ENCODE measurements at regions not wholly inside any gene's neighbourhood (a gene's known extent, or its start where the extent isn't known, plus 50 kb on each side); places are given as distances from the start of the nearest gene placed in this dataset.

- no peak for DNase-seq
- no peaks in the 10 kb centered on the region for H3K9me3 ChIP-seq
- no peak for TF ChIP-seq POLR2A (IDR thresholded peaks at IDR 0.05)
- H3K27ac ChIP-seq = no peak overlapping the region
- no peaks in the 10 kb centered on the region for H3K27me3 ChIP-seq
- H3K4me1 ChIP-seq = no peaks in the 10 kb centered on the region
- no peaks in the 10 kb centered on the region for H3K36me3 ChIP-seq
- intact Hi-C loops (cut with DNase I; ENCODE audit: low total_unique reads) = no loop called here
- H3K4me3 ChIP-seq = no peak overlapping the region
Observed at GRCh38 chr16:51389881-51390280, 238.8 kb upstream of the SALL1 start.

DNA sequence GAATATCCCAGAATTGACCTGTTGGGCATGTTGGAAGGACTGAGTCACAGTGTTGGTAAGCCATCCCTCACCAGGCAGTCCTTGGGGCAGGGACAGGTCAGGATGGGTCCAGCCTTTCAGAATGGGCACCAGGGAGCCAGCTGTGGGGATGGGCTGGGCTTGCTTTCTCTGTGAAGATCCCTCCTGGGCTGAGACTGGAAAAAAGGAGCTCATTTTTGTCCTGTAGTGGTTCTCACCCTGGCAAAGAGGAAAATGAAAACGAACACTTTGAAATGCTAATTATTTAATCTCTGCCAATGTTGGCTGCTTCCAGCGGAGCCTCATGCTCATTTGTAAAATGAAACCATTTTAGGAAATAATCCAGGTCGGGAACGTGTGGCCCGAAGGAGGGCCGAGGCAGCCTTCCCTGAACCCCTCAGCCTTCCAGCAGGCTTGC lies 237.5 kb upstream of the SALL1 start:
- no peak for TF ChIP-seq POLR2A (IDR thresholded peaks at IDR 0.05)
- TF ChIP-seq, protein P1, sequence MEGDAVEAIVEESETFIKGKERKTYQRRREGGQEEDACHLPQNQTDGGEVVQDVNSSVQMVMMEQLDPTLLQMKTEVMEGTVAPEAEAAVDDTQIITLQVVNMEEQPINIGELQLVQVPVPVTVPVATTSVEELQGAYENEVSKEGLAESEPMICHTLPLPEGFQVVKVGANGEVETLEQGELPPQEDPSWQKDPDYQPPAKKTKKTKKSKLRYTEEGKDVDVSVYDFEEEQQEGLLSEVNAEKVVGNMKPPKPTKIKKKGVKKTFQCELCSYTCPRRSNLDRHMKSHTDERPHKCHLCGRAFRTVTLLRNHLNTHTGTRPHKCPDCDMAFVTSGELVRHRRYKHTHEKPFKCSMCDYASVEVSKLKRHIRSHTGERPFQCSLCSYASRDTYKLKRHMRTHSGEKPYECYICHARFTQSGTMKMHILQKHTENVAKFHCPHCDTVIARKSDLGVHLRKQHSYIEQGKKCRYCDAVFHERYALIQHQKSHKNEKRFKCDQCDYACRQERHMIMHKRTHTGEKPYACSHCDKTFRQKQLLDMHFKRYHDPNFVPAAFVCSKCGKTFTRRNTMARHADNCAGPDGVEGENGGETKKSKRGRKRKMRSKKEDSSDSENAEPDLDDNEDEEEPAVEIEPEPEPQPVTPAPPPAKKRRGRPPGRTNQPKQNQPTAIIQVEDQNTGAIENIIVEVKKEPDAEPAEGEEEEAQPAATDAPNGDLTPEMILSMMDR (IDR thresholded peaks at IDR 0.05) = no peak
- Histone ChIP-seq H3K27me3 (no peaks in the 10 kb centered on the region), H3K9me3 (no peaks in the 10 kb centered on the region), H3K4me1 (no peaks in the 10 kb centered on the region), H3K27ac (no peak overlapping the region), H3K4me3 (no peak overlapping the region), H3K36me3 (no peaks in the 10 kb centered on the region)
- no peak for DNase-seq
- intact Hi-C loops (cut with DNase I; ENCODE audit: low total_unique reads) = no loop called here

DNA sequence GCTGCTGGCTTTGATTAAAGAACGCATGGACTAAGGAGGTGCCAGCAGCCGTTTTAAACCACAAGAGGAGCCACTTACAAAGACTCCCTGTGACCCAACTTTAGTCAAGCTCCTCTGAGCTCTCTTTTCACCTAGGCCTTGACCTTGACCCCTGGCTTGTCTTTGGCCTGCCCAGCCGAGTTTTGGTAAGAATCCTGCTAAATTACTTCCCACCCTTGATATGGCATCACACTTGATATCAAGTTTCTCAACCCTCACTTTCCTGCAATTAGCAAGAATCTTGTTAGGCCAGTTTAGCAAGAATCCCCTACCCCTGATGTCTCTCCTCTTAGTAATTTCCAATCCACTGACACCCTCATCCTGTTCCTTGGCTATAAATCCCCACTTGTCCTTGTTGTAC lies 232.8 kb upstream of the SALL1 start:
- Histone ChIP-seq H3K27ac (no peak overlapping the region), H3K4me1 (no peaks in the 10 kb centered on the region), H3K36me3 (no peaks in the 10 kb centered on the region), H3K9me3 (no peaks in the 10 kb centered on the region), H3K27me3 (no peaks in the 10 kb centered on the region), H3K4me3 (no peak overlapping the region)
- no peak for DNase-seq
- no peak for TF ChIP-seq POLR2A (IDR thresholded peaks at IDR 0.05)
- TF ChIP-seq, protein P1 (IDR thresholded peaks at IDR 0.05) = no peak
- intact Hi-C loops (cut with DNase I; ENCODE audit: low total_unique reads) = no loop called here

DNA sequence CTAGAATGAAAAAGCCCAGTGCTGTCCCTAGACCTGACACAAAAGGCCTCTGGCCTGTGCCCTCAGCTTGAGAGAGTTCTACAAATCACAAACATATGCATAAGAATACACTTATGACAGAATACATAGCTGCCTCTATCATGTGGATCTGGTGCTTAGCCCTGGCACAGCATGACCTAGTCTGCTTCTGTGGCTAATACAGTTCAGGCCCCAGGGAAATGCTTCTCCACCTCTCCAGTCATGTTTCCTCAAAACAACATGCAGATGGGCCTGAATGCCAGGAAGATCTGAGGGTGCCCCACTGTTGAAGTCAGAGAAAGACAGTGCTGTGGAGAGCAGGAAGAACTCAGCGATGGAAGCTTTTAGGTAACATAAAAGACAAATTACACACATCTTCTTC lies 231.9 kb upstream of the SALL1 start:
- TF ChIP-seq, protein P1 (IDR thresholded peaks at IDR 0.05) = no peak
- Histone ChIP-seq H3K36me3 (no peaks in the 10 kb centered on the region), H3K27me3 (no peaks in the 10 kb centered on the region), H3K4me1 (no peaks in the 10 kb centered on the region), H3K27ac (no peak overlapping the region), H3K9me3 (no peaks in the 10 kb centered on the region), H3K4me3 (no peak overlapping the region)
- no peak for DNase-seq
- intact Hi-C loops (cut with DNase I; ENCODE audit: low total_unique reads) = no loop called here

- no peaks in the 10 kb centered on the region for H3K27me3 ChIP-seq
- no peak overlapping the region for H3K4me3 ChIP-seq
- H3K36me3 ChIP-seq = no peaks in the 10 kb centered on the region
- no peaks in the 10 kb centered on the region for H3K9me3 ChIP-seq
- TF ChIP-seq, protein P1 (IDR thresholded peaks at IDR 0.05) = no peak
- no peak for TF ChIP-seq POLR2A (IDR thresholded peaks at IDR 0.05)
- H3K27ac ChIP-seq = no peak overlapping the region
- H3K4me1 ChIP-seq = no peaks in the 10 kb centered on the region
- DNase-seq = no peak
- intact Hi-C loops (cut with DNase I; ENCODE audit: low total_unique reads) = no loop called here
Observed at GRCh38 chr16:51382211-51382610, 231.1 kb upstream of the SALL1 start.

DNA sequence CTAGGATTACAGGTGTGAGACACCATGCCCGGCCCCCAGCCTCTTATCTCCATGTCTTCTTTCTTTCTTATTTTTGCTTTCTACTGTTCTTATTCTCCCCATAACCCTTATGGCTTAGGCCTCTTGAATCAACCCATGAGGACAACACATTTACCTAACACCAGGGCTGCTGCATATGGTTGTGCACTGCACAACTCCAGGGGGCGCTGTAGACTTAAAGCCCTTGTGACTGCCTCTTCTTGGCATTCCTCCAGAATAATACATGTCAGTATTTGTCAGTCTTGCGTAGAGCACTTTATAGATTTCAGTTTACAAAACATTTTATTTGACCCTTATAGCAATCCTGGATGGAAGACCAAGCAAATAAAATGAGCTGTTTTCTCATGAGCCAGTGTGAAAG lies 225.0 kb upstream of the SALL1 start:
- TF ChIP-seq, protein P1 (IDR thresholded peaks at IDR 0.05) = no peak
- no peak for TF ChIP-seq POLR2A (IDR thresholded peaks at IDR 0.05)
- no peak overlapping the region for H3K4me3 ChIP-seq
- no peak overlapping the region for H3K27ac ChIP-seq
- H3K9me3 ChIP-seq = no peaks in the 10 kb centered on the region
- no peaks in the 10 kb centered on the region for H3K4me1 ChIP-seq
- no peaks in the 10 kb centered on the region for H3K27me3 ChIP-seq
- intact Hi-C loops (cut with DNase I; ENCODE audit: low total_unique reads) = no loop called here
- DNase-seq = no peak
- H3K36me3 ChIP-seq = no peaks in the 10 kb centered on the region

All from uterus (tissue), 3 donors.